Endothelial cell of hepatic sinusoid (primary cell): ENCODE measurements at regions not wholly inside any gene's neighbourhood (a gene's known extent, or its start where the extent isn't known, plus 50 kb on each side); places are given as distances from the start of the nearest gene placed in this dataset.

Source experiments
- in situ Hi-C: cut with HindIII; loops from 2 replicates; pipeline ENCODE4 v1.10.0; 2017; ENCODE audit warnings: low sequenced_read_pairs

DNA sequence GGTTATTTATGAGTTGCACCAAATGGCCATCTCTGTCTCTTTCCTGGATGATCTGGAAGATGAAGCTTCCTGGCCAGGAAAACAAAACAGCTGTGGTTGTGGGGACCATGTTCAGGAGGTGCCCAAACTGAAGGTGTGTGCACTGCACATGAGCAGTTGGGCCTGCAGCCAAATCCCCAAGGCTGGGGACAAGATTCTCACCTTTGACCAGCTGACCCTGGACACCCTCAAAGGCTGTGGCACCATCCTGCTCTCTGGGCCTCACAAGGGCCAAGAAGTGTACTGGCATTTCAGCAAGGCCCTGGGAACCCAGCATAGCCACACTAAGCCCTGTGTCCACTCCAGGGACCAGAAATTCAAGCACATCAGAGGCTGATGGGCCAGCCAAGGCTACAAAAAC, 84.2 kb downstream of the KCNRG start:
- in situ Hi-C loops: no loop called here

DNA sequence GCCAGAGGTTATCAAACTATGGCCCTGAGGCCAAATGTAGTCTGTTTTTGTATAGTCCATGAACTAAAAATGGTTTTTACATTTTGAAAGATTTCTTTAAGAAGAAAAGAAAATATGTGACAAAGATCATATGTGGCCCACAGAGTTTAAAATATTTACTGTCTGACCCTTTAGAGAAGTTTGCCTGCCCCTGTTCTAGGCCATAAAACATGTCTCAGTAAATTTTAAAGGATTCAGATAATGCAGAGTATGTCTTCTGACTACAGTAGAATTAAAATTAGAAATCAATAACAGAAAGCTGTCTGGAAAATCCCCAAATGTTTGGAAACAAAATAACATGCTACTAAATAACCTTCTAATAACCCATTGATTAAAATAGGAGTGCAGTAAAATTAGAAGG, 86.3 kb downstream of the KCNRG start:
- in situ Hi-C loops: no loop called here

DNA sequence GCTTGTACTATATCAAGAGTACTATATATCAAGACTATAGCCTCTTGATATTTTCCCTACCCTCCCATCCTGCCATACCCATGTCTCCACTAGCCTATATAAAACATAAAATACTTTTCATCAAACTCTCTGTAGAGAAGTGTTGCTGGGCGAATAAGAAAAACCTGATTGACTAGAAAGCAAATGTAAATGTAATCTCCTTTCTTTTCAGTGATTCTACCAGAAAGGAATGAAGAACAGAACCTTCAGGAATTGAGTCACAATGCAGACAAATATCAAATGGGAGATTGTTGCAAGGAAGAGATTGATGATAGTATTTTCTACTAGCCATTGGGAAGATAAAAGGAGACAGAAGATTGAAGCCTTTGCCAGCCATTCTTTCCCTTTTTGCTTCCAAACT, 89.2 kb downstream of the KCNRG start:
- in situ Hi-C loops: no loop called here

DNA sequence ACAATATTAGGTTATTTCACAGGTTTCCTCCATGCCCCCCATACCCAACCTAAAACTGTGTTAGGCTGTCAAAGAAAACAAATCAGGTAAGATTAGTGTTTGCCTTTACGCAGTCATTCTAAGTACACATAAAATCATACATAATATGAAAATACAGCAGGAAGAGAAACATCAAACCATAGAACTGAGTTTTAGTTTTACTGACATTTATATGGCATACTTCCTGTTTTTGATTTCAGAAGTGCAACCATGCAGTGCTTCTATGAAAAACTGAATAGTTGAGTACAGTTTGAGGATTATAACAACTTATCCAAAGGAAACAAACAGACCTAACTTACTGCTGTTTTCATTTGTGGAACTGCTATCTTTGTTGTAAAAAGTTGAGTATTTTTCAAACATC, 91.3 kb downstream of the KCNRG start:
- in situ Hi-C loops: no loop called here

DNA sequence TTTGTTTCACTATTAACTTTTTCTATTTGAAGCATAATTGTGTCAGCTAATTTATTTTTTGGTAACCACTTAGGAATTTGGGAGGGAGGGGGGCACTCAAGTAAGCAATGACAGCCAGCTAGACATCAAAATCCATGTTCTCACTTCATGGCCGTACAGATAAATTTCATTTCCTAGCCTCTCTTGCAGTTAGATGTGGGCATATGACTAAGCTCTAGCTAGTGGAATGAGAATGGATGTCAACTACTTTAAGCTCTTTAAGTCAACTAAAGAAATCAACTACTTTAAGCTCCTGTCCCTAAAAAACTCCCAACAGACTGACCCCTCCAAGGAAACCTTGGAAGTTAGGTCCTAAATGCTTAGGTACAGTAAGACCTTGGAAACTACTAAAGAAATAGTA, 92.0 kb downstream of the KCNRG start:
- in situ Hi-C loops: no loop called here

DNA sequence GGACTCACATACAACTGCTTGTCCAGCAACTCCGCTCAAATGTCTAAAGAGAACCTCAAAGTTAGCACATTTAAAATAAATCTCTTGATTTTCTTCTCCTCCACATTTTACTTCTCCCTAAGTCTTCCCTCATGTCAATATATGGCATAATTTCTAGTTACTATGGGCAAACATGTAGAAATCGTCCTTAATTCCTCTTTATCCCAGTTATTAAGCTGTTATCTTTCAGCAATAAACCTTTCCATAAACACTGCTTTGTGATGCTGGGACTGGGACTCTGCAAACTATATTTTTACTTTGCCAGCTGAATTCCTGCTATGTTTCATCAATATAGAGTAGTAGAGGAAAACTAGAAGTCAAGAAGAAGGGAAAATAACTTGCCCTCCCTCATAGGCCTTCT, 99.7 kb downstream of the KCNRG start:
- in situ Hi-C loops: no loop called here

DNA sequence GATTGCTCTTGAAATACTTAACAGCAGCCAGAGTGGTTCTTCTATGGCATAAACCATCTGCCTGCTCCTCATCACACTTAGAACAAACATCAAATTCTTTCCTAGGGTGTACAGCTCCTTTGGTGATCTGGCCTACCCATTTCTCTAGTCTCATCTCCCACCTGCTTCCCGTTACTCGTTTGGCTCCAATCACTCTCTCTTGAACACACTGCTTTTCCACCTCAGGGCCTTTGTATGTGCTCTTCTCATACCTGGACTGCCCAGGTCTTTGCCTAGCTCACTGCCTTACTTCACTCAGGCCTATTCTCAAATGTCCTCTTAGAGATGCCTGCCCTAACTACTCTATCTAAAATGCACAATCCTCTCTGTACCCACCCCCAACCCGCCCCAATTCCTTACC, 100.5 kb downstream of the KCNRG start:
- in situ Hi-C loops: no loop called here

DNA sequence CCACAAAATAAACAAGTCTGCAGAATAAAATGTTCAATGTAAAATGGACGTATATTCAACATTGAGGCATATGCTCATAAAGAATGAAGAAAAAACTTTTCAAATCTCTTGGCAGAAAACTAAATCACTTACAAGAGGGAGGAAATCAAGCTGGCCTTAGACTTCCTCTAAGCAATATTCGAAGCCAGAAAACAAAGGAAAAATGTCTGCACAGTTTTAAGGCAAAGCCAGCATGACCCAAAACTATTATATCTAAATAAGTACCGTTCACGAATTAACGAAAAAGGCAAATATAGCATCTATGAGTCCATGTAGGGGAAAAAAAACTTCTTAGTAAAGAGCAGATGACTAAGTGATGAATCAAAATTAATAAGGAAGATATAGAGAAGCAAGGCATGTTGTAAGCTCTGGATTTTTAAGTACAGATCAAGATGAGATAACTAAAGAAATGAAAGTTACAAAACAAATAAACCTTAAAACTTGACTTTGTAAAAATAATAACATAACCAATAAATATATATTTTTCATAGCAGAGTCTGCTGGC, 101.3 kb downstream of the KCNRG start:
- in situ Hi-C loops: no loop called here

DNA sequence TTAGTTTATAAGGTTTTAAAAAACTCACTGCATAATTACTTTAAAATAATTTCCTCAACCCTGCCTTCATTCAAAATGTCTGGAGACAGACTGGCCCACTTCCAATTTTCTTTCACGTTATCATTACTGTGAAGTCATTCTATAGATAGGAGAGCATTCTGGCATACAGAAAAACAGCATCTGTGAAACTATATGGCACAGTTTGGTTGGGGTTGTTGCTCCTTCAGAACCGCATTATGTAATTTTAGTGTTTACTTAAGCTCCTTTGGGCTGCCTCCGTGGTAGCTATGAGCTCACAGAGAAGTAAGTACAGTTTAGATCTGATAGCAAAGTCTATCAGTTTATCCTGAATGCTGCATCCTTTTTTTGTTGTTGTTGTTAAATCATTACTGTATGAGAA, 104.3 kb downstream of the KCNRG start:
- in situ Hi-C loops: no loop called here

DNA sequence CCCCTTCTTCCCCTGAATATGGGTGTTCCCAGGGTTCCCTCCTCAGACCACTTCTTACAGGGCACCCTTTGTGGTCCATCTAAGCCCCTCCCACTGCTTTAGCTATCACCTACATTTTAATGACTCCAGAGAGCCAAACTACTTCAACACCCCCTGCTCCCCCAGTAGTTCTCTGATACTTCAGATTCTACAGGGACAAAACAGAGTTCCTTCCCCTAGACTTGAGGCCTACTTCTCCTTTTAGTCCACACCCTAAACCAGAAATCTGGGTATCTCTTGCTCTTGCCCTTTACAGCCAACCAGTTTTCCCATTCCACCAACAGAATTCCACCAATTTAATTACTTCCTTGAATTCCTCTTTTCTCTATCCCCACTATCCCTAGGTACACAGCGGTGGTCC, 107.2 kb downstream of the KCNRG start:
- in situ Hi-C loops: no loop called here

DNA sequence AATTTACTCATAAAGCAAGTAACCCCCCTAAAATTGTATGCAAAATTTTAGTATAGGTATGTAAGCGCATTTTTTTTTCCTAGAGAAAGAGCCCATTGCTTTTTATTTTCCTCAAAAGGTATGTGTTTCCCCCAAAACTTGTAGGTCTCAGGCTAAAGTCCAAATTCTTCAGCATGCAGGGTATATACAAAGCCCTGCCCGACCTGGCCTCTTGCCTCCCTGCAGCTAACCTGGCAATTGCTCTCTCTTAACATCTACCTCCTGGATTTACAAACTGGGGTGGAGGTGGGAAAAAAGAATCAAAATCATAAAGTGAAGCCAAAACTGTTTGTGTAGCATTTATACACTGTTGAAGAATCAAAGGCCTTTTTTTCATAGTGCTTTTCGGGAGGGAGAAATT, 107.8 kb downstream of the KCNRG start:
- in situ Hi-C loops: no loop called here

DNA sequence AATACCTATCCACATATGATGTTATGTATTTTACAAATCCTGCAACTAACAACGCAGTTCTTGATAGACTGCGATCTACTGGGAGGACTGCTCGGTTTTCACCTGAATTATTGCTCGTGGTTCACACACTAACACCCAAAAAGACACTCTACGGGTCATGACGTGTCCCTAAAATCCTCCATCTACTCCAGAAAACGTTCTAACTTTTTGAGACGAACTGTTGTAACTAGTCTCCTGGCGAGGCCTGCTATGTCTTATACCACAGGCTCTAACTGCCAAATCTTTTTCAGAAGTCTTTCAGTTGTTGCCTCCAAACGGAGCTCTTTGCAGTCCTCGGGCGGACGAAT, 108.2 kb downstream of the KCNRG start:
- in situ Hi-C loops: no loop called here

DNA sequence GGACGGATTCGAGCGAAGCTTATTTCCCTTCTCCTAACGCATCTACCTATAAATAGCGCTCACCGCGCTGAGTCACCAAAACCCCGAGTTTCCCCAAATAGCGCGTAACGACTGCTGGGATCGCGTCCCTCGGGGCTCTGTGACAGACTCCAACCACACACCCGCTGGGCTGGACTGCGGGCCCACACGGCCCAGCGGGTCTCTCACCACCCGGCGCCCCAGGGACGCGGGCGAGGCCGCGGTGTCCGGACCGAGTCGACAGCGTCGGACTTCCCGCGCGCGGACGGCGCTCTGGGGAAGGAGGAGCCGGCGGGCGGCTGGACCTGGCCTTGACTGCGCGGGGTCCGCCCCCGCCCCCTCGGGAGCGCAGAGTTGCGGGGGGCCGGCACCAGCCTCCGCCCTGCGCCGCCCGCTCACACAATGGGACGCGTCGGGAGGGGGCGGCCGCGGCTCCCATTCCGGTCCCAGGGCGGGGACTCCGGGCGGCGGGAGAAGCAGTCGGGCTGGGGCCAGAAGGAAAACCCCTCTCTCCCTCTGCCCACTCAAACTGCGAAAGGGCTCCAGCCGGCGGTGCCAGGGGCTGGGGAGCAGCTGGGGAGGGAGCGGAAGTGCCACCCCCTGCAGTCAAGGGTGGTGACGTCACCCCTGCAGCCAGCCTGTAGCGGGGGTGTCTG, 108.8 kb downstream of the KCNRG start:
- in situ Hi-C loops: no loop called here

DNA sequence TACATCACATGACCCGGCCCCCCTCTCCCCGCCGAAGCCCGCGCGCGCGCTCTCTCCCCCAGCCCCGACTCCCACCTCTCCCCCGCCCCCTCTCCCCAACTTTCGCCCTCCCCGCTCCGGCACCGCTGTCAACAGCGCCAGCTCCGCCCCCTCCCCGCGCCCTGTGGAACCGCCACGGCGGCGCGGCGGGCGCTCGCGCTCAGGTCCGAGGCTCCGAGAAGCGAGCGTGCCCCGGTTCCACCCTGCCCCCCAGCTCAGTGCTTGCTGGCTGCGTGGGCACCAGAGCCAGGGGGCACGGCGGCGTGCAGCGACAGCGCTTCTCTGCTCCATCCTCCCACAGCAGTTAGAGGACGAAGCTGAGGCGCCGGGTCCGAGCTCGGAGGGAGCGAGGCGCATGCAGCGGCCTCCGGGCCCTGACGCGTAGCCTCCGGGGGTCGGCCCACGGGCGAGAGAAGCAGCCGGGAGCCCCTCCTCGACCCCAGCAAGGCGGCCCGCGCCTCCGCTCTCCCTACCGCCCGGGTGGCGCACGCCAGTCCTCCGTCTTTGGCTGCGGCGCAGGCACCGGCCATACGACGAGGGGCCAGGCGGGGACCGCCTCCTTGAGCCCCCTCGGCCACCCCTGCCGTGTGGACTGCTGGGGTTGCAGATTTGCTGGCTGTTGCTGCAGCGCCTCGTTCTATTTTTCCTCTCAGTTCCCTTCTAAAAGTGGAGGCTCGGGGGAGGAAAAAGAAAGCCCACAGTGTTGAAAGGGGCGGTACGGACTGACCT, 109.5 kb downstream of the KCNRG start:
- in situ Hi-C loops: no loop called here

DNA sequence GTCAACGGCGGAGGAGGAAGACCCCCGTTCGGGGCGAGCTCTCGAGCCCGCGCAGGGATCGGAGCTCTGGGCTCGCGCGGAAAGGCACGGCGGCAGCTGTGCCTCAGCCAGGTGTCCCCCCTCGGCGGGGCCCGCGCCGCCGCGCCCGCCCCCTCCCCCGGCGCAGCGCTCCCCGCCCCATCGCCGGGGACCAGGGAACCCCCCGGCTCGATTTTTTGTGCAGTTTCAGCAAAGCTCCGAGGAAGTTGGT, 110.0 kb downstream of the KCNRG start:
- in situ Hi-C loops: no loop called here

DNA sequence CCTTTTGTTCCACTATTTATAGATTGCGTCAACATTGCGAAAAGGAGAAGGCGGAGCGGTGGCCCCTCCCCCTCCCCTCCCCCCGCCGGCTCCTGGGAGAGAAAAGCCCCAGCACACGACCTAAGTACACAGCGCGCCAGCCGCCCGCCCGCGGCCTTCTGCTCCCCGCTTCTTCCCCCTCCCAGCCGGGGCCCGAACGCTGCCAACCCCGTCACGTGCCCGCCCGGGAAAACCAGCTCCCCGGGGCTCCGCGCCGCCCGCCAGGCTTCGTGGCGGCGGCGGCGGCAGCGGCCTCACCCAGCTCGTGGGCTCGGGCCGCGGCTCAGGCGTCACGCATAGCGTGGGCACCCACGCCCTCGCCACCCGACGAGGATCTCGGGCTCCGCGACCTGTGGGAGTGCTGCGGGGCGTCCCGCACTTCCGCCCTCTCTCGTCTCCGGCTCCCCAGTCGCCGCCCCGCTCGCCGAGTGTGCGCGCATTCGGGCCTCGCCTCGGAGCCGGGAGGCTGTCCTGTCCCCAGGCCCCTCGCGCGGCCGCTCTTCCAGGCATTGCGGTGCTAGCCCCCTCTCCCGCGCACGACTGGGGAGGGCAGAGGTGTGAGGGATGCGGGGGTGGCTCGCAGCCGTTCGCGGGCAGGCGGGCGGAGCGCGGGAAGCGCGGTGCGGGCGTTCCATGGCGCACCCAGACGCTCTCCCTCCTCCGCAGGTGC, 110.5 kb downstream of the KCNRG start:
- in situ Hi-C loops: no loop called here

DNA sequence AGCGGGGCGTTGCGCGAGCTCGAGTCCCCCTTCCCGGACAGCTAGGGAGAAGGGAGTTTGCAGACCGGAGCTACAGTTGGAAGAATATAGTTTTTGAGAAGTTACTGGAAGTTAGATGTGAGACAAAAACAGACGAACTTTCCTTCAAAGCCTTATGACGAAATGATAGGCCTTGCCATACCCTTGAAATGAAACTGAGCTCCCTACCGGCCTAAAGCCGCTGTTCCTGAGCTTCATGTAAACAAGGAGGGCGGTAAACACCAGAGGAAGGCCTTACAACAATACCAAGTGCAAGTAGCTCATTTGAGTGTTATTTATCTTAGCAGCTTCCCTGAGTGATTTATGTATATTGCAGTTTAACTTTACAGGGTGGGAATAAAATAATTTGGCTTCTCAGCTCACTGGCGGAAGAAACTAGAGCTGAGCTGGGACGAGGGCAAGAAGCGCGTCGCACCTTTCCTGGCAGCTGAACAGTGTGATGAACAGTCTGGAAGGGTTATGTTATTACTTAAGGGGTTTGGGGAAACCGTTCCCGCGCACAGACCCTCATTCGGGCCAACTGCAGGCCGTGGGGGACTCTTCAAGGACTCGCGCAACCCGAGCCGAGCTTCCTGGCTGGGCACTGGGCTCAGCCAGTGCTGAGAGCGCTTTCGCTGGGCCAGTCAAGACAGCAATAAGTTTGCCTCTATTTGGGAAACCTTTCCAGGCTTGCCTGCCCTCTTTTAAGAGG, 111.2 kb downstream of the KCNRG start:
- in situ Hi-C loops: no loop called here

DNA sequence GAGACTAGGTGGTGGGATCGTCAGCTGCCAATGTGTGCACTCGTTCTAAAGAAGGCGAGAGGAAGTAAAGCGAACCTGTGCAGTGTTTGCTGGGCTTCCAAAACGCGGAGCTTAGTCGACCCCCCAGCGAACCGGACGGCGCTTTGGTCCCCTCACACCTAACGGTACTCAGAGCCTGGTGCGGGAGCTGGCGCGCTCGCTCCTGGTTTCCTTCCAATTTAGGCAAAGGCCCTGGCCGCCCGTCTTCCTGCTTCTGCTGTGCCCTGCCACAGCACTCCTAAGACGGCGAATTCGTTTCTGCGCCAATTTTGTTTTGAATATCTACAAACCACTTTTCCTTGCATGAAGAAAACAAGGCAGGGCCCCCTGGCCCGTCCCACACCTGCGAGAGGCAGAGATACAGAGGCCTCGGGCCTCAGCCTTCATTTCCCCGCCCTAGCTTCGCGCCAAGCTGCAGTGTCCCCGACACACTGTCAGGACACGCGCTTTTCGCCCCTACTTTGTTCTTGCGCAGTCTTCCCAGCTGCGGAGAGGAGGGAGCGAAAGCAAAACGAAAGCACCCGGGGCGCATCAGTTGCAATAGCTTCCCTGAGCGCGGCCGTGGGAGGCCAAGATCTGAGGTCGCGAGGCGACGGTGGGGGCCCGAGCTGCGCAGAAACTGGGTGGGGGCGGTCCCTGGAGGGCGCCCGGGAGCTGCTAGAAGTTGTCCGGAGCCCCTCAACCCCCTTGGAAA, 111.9 kb downstream of the KCNRG start:
- in situ Hi-C loops: no loop called here

DNA sequence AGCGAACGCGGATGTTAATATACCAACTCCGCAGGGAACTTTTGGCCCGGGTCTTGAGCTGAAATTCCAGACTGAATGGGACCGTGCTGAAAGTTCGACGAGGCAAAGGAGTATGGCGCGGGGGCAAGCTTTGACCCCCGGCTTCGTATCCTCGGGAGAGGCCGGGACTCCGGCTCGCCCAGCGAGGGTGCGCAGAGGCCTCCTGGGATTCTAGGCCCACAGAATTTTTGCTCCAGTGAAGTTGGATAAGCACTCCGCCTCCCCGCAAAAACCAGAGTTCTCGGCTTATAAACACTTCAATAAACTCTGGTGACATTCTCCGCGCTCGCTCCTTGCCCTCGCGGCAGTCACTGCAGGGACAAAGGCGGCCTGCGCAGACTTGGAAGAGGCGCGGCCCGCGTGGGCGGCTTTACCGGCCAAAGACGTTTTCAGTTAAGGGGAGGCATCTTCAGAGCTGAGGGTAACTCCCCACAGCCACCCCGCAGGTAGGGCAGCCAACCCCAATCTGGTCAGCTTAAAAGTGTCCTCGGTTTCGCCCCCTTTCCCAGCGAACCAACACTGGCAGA, 112.6 kb downstream of the KCNRG start:
- in situ Hi-C loops: no loop called here

DNA sequence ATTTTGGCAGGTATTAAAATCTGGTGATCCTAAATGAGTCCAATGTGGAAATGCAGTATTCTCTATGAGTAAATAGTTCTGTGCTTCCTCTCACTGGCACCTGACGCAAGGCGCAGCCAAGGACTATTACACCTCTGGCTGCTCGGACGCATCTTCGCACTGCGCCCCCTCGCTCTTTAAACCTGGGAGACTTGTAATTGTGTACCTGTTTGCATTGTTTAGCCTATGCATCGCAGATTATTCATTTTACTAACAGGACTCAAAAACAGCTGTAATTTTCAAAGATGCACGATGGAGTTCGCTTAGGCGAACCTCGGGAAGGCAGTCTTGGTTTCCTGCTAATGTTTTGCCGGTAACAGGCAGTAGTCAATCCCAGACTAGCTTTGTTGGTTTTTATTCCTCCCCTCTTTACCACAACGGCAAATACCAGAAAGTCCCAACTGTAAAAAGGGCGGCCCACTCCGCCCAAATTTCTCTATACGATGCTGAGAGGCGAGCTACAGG, 113.2 kb downstream of the KCNRG start:
- in situ Hi-C loops: no loop called here
